Neural cell (in vitro differentiated cells): ENCODE measurements at regions not wholly inside any gene's neighbourhood (a gene's known extent, or its start where the extent isn't known, plus 50 kb on each side); places are given as distances from the start of the nearest gene placed in this dataset.

Experiments used
- H2AFZ ChIP-seq: fragments of 200-600, 300-800 bp; sonication (generic), shearing (Covaris generic); 2 replicates; pipeline ENCODE4 v1.6.0; 2014; ENCODE audit warnings: low read depth, mild to moderate bottlenecking, antibody characterized with exemption, low read length, moderate library complexity
- H3F3A ChIP-seq: fragments of 200-600 bp; shearing (Covaris generic); 2 replicates; pipeline ENCODE4 v1.6.1; 2016; ENCODE audit warnings: mild to moderate bottlenecking, moderate library complexity, mixed read lengths, antibody characterized with exemption, low read length; ENCODE audit not compliant: insufficient read depth, poor library complexity, severe bottlenecking
- H3K27ac ChIP-seq: fragments of 200-600, 300-800 bp; sonication (generic), shearing (Covaris generic); 2 replicates; pipeline ENCODE4 v1.5.1; 2014; ENCODE audit warnings: mild to moderate bottlenecking, low read length, moderate library complexity
- H3K27me3 ChIP-seq: fragments of 300-800, 200-600 bp; sonication (generic), shearing (Covaris generic); 2 replicates; pipeline ENCODE4 v1.6.0; 2014; ENCODE audit warnings: mild to moderate bottlenecking, low read depth, low read length, moderate library complexity; ENCODE audit not compliant: insufficient read depth
- H3K36me3 ChIP-seq: fragments of 300-800, 200-600 bp; sonication (generic), shearing (Covaris generic); 2 replicates; pipeline ENCODE4 v1.5.1; 2014; ENCODE audit warnings: mild to moderate bottlenecking, antibody characterized with exemption, low read length, moderate library complexity; ENCODE audit not compliant: insufficient read depth
- H3K4me2 ChIP-seq: fragments of 300-800, 200-600 bp; sonication (generic), shearing (Covaris generic); 2 replicates; pipeline ENCODE4 v1.6.0; 2014; ENCODE audit warnings: mild to moderate bottlenecking, low read length
- H3K4me3 ChIP-seq: fragments of 300-800, 200-600 bp; sonication (generic), shearing (Covaris generic); 2 replicates; pipeline ENCODE4 v1.5.1; 2014; ENCODE audit warnings: mild to moderate bottlenecking, low read length, moderate library complexity
- H3K79me2 ChIP-seq: fragments of 200-600 bp; shearing (Covaris generic); replicated peaks from 2 replicates; pipeline ENCODE4 v1.6.0; 2014; ENCODE audit warnings: mild to moderate bottlenecking, low read length, moderate library complexity; ENCODE audit not compliant: insufficient read depth
- H3K9ac ChIP-seq: fragments of 300-800, 200-600 bp; sonication (generic), shearing (Covaris generic); 2 replicates; pipeline ENCODE4 v1.6.1; 2016; ENCODE audit warnings: mild to moderate bottlenecking, low read length, mixed read lengths
- H3K9me2 ChIP-seq: fragments of 200-600 bp; shearing (Covaris generic); 2 replicates; pipeline ENCODE4 v1.6.1; 2016; ENCODE audit warnings: mild to moderate bottlenecking, low read length, mixed read lengths; ENCODE audit not compliant: insufficient read depth
- H3K9me3 ChIP-seq: fragments of 200-600, 300-800 bp; sonication (generic), shearing (Covaris generic); 2 replicates; pipeline ENCODE4 v1.6.1; 2016; ENCODE audit warnings: mild to moderate bottlenecking, mixed run types, low read length, moderate library complexity, mixed read lengths
- H4K20me1 ChIP-seq: fragments of 200-600 bp; shearing (Covaris generic); 2 replicates; pipeline ENCODE4 v1.6.1; 2016; ENCODE audit warnings: mild to moderate bottlenecking, mixed run types; ENCODE audit not compliant: insufficient read depth
- EP300 ChIP-seq: fragments of 450-650 bp; conservative IDR thresholded peaks from 2 replicates; pipeline ENCODE4 v1.6.1; 2014; ENCODE audit warnings: antibody characterized with exemption, mild to moderate bottlenecking, moderate library complexity; ENCODE audit not compliant: poor library complexity, severe bottlenecking
- EZH2 ChIP-seq: fragments of 200-600, 300-800 bp; shearing (Covaris generic), sonication (generic); IDR thresholded peaks from 2 replicates; pipeline ENCODE4 v1.6.1; 2014; ENCODE audit warnings: antibody characterized with exemption, low read length, borderline replicate concordance, mild to moderate bottlenecking; ENCODE audit not compliant: insufficient read depth, poor library complexity, severe bottlenecking
- MXI1 ChIP-seq: fragments of 450-650 bp; conservative IDR thresholded peaks from 2 replicates; pipeline ENCODE4 v1.6.1; 2014; ENCODE audit warnings: antibody characterized with exemption, mild to moderate bottlenecking; ENCODE audit not compliant: poor library complexity, severe bottlenecking
- POLR2AphosphoS5 ChIP-seq: IDR thresholded peaks from 2 replicates; pipeline ENCODE4 v1.6.1; 2012
- RAD21 ChIP-seq: fragments of 450-650 bp; conservative IDR thresholded peaks from 2 replicates; pipeline ENCODE4 v1.6.1; 2014; ENCODE audit warnings: antibody characterized with exemption, mild to moderate bottlenecking, moderate library complexity
- SMC3 ChIP-seq: fragments of 450-650 bp; conservative IDR thresholded peaks from 2 replicates; pipeline ENCODE4 v1.6.1; 2014; ENCODE audit warnings: antibody characterized with exemption, mild to moderate bottlenecking, moderate library complexity; ENCODE audit not compliant: poor library complexity
- TAF1 ChIP-seq: IDR thresholded peaks from 2 replicates; pipeline ENCODE4 v1.6.1; 2012; ENCODE audit warnings: low read depth
- TF ChIP-seq, protein P1 (sequence below): fragments of 450-650 bp; IDR thresholded peaks from 2 replicates; pipeline ENCODE4 v1.5.1; 2014; ENCODE audit warnings: antibody characterized with exemption, mild to moderate bottlenecking, moderate library complexity; ENCODE audit not compliant: poor library complexity, severe bottlenecking
- TF ChIP-seq, protein P2 (sequence below): IDR thresholded peaks from 2 replicates; pipeline ENCODE4 v1.6.1; 2012; ENCODE audit warnings: borderline replicate concordance

DNA sequence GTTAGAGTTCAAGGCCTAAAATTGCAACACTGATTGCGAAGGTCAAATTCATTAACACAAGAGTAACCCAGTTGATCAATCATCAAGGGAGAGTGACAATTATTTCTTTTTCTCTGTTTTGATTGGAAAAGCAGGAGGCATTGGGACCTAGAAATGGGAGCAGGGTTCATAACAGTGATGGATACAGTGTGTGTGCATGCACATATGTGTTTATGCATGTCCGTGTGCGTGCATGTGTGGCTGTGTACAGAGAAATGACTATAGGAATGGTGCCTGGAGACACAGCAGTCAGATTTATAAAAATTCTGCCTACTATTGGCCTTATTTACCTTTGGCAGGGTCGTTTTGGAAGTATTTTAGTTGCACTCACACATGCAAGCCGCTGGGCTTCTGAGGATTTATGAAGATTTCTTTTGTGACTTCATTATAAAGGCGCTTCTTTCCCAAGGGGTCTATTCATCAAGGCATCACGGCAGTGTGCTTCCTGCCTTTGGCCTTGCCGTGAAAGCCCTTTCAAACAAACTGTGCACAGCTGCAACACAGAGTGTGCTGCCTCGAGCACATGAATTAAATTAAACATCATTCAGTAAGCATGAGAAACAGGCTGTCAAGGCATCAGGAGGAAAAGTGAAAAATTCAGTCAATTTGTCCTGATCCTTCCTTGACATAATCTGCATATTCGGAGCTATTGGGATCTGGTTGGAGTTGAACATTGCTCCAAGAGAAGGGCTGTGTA lies 122.8 kb upstream of the PUM3 start:
- peak overlapping the region; percentile 29 for H3K4me2 ChIP-seq

DNA sequence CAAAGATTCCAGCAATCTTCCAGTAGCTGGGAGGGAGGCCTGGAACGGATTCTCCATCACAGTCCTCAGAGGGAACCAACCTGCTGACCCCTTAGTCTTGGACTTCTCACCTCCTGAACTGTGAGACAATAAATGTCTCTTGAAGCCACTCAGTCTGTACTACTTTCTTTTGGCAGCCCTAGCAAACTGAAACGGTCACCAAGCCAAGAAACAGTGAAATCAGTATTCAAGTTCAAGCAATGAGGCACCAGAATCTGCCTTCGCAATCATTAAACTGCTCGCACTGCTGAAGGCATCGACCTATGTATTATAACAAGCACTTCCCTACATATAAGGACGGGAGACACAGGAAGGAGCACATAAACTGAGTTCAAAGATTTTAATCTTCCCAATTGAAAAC lies 120.6 kb upstream of the PUM3 start:
- Histone ChIP-seq H3K9me2 (no peaks in the 10 kb centered on the region), H3K9me3 (no peaks in the 10 kb centered on the region), H3K9ac (no peak overlapping the region), H3K4me3 (no peak overlapping the region), H4K20me1 (no peaks in the 10 kb centered on the region), H3K27ac (no peak overlapping the region), H3K27me3 (no peaks in the 10 kb centered on the region), H3K36me3 (no peaks in the 10 kb centered on the region), H2AFZ (no peak overlapping the region), H3K4me2 (no peak overlapping the region), H3K79me2 (no peaks in the 10 kb centered on the region), H3F3A (peaks cover 4% of the 10 kb centered on the region)
- no peak for TF ChIP-seq RAD21
- TF ChIP-seq EZH2, result no peak
- no peak for TF ChIP-seq SMC3
- TF ChIP-seq, protein P1, sequence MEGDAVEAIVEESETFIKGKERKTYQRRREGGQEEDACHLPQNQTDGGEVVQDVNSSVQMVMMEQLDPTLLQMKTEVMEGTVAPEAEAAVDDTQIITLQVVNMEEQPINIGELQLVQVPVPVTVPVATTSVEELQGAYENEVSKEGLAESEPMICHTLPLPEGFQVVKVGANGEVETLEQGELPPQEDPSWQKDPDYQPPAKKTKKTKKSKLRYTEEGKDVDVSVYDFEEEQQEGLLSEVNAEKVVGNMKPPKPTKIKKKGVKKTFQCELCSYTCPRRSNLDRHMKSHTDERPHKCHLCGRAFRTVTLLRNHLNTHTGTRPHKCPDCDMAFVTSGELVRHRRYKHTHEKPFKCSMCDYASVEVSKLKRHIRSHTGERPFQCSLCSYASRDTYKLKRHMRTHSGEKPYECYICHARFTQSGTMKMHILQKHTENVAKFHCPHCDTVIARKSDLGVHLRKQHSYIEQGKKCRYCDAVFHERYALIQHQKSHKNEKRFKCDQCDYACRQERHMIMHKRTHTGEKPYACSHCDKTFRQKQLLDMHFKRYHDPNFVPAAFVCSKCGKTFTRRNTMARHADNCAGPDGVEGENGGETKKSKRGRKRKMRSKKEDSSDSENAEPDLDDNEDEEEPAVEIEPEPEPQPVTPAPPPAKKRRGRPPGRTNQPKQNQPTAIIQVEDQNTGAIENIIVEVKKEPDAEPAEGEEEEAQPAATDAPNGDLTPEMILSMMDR, result no peak
- no peak for TF ChIP-seq TAF1
- TF ChIP-seq EP300, result no peak
- TF ChIP-seq MXI1, result no peak
- no peak for TF ChIP-seq POLR2AphosphoS5
- TF ChIP-seq, protein P2, sequence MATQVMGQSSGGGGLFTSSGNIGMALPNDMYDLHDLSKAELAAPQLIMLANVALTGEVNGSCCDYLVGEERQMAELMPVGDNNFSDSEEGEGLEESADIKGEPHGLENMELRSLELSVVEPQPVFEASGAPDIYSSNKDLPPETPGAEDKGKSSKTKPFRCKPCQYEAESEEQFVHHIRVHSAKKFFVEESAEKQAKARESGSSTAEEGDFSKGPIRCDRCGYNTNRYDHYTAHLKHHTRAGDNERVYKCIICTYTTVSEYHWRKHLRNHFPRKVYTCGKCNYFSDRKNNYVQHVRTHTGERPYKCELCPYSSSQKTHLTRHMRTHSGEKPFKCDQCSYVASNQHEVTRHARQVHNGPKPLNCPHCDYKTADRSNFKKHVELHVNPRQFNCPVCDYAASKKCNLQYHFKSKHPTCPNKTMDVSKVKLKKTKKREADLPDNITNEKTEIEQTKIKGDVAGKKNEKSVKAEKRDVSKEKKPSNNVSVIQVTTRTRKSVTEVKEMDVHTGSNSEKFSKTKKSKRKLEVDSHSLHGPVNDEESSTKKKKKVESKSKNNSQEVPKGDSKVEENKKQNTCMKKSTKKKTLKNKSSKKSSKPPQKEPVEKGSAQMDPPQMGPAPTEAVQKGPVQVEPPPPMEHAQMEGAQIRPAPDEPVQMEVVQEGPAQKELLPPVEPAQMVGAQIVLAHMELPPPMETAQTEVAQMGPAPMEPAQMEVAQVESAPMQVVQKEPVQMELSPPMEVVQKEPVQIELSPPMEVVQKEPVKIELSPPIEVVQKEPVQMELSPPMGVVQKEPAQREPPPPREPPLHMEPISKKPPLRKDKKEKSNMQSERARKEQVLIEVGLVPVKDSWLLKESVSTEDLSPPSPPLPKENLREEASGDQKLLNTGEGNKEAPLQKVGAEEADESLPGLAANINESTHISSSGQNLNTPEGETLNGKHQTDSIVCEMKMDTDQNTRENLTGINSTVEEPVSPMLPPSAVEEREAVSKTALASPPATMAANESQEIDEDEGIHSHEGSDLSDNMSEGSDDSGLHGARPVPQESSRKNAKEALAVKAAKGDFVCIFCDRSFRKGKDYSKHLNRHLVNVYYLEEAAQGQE, result no peak

More for the DNA sequence above, 122.8 kb upstream of the PUM3 start:
- H3K27ac ChIP-seq, result peak overlapping the region; percentile 69
- no peaks in the 10 kb centered on the region for H3K36me3 ChIP-seq
- peaks cover 4% of the 10 kb centered on the region for H3K9me3 ChIP-seq
- H3K79me2 ChIP-seq, result no peaks in the 10 kb centered on the region
- no peaks in the 10 kb centered on the region for H3K27me3 ChIP-seq
- peak overlapping the region; percentile 39 for H3K9ac ChIP-seq
- no peak overlapping the region for H2AFZ ChIP-seq
- H3F3A ChIP-seq, result peaks cover 4% of the 10 kb centered on the region
- H4K20me1 ChIP-seq, result no peaks in the 10 kb centered on the region
- TF ChIP-seq, protein P1, result no peak
- TF ChIP-seq, protein P2, result peak; percentile 64
- TF ChIP-seq RAD21 (peak; percentile 21), EP300 (peak; percentile 66), SMC3 (peak; percentile 13), POLR2AphosphoS5 (peak; percentile 46), MXI1 (peak; percentile 31), EZH2 (no peak), TAF1 (no peak)
- peak overlapping the region; percentile 52 for H3K4me3 ChIP-seq
- no peaks in the 10 kb centered on the region for H3K9me2 ChIP-seq
